HG03025 (cell line): ENCODE measurements at regions not wholly inside any gene's neighbourhood (a gene's known extent, or its start where the extent isn't known, plus 50 kb on each side); places are given as distances from the start of the nearest gene placed in this dataset.

Experiments used
- ATAC-seq: cut with Tn5 transposase; IDR thresholded peaks from one replicate; pipeline ENCODE4 v1.9.1; 2021; ENCODE audit warnings: mild to moderate bottlenecking, moderate library complexity; ENCODE audit not compliant: unreplicated experiment, low FRiP score

DNA sequence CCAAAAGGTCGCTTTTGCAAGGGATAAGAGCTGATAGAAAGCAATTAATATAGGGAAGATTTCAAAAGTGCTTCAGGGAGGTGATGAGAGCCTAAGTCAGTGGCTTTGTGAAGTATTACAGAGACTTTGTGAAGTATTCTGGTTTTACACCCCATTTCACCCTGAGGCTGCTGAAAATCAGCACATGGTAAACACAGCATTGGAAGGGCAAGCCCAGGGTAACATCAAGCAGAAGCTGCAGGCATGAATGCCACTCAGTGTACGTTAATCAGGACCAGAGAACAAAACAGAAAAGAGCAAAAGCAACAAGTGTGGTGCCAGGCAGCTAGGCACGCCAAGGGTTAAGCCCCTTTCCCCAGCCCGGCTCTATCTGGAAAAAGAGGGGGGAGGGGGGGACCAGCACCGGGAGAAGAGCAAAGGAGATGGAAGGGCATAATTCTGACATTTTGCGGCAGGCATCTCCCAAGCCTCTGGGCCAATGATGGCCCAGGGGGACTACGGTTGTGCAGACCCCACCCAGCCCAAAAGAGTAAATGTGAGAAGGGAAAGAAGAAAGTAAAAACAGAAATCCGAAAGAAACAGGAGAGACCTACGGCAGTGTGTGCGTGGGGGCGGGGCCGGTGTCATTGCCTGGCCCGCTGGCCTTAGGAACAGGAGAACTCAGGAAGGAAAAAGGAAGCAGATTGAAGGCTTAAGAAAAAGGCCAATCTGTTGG, 58.9 kb downstream of the DHRS2 start:
- ATAC-seq: no peak

DNA sequence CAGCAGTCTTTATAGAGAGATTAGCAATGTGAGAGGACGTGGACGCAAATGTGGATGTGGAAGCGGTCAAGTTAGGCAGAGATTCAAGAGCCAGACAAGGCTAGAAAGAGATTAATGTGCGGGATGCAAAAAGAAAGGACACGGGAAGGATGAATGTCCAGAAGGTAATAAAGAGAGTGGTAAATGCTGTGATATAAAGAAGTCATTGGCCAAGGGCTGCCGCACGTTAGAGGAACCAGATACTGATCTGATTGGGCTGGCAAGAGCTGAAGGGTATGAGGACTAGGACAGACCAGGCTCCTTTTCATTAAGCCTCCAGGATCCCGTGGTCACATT, 59.5 kb downstream of the DHRS2 start:
- ATAC-seq: no peak

DNA sequence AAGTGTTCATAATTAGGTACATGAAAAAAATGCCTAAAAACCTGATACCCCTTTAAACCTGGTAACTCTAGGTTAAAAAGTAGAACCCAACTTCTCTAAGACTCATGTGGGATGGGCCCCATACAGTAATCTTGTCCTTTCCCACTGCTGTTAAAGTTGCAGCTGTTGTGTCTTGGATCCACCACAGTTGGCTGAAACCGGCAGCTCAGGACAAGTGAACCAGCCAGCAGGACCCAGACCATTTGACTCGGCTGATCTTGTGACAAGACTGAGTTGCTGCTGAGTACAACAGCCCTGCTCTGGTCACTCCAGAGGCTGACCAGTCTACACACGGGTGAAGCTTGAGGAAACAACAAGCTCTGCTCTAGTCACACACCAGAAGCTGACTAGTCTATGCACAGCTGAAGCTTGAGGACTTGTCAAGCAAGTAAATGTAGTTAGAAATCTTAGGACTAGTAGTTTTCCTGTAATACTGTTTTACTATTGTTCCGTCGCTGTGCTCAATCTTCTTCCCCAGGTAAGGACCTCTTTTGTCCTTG, 60.6 kb downstream of the DHRS2 start:
- ATAC-seq: no peak

DNA sequence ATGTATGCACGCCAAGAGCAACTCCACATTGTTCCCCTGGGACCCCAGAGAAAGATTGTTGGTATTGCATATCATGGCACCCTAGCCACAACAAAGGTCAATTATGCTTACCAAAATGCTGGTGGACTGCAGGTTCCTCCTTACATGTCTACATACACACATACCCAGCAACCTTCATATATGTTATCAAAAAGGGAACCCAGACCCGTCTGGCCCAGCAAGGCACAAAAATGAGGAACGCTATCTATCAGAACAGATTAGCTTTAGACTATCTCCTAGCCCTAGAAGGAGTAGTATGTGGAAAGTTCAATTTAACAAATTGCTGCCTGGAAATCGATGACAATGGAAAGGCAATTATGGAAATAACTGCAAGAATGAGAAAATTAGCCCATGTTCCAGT, 61.5 kb downstream of the DHRS2 start:
- ATAC-seq: no peak

DNA sequence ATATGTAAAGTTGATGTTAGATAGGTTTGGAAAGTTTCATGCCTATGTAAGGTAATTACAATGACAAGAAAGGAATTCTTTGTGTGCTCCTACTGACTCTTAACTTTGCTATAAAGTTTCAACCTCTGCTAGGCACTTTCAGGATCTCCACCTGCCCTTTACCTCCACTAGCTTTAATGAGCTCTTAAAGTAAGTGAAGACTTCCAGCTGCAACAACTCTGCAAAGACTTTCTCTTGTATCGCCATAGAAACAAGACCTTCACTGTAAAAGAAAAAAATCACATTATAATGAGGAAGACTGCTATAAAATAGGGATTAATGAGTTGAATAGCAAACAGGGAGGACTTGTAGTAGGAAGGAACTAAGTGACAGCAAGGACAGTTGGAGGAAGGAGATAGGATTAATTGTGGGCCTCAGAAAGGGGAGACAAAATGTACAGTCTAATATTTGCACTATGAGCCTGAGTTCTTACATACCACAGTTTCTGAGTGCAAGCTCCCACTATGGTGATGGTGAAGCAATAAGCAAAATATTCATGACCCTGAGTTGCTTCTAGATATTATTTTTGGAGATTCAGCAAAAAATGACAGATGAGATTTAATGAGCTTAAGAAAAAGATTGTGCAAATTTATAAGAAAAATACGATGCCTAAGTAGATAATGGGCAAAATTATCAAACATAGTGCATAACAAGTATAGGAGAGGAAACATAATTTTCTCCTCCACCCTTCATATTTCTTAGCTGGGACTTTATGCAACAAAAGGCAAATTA, 66.7 kb downstream of the DHRS2 start:
- ATAC-seq: no peak

DNA sequence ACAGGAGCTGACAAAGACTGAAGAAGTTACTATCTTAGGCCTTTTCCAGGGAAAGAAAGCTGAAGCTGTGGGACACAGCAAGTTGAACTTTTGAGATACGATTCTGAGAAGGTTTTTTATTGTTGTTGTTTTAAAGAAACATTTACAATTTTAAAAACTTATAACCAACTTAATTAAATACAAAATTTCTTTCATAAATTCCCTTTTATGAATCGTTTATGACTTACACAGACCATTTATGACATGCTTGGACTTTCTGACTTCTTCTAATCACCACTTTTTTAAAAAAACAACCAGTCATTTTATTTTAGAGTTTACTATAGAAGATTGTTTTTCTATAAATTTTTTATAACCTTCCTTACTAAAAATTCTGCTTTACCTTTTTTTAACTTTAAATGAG, 68.7 kb downstream of the DHRS2 start:
- no peak for ATAC-seq

DNA sequence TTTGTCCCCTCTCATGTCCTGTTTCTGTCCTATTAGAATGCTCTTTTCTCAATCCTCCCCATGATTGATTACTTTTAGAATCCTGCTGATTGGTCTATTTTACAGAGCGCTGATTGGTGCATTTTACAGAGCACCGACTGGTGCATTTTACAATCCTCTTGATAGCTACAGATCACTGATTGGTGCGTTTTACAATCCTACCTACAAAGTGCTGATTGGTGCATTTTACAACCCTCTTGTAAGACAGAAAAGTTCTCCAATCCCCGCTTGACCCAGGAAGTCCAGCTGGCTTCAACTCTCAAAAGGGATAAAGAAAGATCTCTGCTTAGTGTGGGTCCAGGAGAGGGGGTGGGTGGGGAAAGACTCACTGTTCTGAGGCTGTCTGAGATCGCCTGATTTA, 71.3 kb downstream of the DHRS2 start:
- ATAC-seq: no peak

DNA sequence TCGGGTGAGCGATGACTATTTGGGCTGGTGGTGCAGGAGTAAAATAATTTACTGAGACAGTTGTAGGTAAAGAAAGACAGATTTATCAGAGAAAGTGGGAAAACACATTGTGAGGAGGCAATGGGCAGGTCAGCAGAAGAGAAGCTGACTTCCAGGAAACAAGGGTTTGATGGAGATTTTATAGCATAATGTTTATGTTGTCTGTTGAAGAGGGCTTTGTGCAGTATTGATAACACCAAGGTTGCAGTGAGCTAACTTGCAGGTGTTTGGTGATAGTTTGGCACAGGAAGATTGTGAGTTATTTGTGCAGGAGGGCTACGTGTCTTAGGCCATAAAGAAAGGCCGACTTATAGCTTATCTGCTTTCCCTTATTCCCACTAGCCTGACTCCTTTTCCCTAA, 72.2 kb downstream of the DHRS2 start:
- no peak for ATAC-seq

DNA sequence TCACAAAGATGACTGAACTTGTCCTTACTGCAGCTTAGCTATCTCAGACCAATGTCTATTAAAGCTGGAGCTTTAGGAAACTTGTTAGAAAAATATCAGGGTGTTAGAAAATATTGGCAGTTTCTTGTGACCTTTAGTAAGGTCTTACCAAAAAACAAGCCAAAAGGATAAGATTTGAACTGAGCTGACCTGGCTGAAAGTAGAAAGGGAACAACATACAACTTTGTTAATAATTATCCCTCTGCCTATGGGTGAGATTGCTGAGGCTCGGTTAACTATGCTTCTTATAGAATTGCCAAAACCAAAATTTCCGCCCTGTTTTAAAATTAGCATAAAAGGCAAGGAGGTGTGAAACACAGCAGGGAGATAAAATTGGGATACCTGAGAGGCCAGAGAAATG, 73.8 kb downstream of the DHRS2 start:
- no peak for ATAC-seq

DNA sequence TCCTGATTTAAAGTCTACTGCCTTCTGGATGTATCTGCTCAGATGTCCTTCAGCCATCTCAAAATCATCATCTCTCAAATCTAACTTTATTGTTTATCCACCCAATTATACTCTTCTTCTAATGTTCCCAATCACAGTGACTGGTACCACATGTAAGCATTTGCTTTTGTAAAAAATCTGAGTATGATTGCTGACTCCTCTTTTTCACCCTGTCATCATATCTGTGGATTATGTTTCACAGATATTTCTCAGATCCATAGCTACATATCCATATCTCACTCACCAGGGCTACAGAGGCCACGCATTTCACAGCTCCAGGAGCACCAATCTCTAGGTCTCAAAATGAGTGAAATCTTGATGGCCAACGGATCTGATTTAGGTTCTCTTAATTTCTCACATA, 76.1 kb downstream of the DHRS2 start:
- ATAC-seq: no peak

DNA sequence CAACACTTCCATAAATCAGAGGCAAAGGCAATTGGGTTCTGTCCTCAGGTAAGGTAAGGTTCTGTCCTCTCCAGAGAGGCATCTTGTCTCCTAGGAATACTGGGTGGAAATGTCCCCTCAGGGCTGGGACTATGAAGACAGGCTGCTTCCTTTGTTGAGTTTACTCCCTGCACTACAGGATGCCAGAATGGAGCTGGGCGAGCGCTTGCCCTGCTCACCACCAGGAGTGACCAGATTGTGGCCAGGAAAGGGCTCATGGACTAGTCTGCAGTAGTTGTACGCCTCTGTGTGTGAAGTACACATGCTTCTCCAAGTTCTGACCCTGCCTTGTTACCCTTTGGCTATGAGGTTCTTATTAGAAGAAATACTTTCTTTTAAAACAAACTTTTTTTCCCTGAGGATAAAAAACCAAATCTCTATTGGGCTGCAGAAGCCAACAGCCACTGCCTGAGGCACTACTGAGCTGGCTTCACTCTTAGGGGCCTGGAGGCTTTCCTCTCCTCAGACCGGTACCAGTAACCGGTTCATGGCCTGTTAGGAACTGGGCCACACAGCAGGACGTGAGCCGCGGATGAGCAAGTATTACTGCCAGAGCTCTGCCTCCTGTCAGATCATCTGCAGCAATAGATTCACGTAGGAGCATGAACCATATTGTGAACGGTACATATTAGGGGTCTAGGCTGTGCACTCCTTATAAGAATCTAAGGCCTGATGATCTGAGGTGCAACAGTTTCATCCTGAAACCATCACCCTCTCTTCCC, 83.2 kb downstream of the DHRS2 start:
- ATAC-seq: no peak

DNA sequence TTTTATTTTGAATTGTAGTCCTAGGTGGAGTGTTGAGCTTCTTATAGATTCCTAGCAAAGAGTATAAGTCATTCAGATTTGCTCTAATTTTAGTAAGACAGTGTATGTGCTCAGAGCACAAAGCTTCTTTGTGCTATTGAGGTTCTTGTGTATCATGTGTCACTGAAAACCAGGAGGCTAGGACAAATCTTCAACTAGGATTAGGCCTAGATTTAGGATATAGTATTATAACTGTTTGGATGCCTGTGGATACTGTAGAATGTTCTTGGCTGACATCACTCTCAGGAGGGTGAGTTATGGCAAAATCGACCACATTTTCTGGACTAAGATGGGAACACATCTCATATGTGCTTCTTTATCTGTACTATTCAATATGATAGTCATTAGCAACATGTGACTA, 86.5 kb downstream of the DHRS2 start:
- no peak for ATAC-seq

DNA sequence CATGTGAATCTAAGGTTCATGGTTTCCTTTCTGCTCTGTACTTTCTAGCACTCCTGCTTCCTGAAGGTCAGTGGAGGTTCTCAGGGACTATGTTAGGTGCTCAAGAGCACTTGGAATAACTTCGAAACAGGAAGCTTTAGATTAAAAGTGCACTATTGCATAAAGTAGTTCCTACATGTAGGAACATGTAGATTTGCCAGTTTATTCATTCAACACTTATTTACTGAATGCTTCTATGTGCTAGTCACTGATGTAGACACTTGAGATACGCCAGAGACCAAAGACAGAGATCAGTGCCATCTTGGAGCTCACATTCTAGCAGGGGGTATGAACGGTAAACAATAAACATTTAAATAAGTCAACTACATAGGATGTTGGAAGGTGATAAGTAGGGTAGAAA, 87.7 kb downstream of the DHRS2 start:
- ATAC-seq: no peak

DNA sequence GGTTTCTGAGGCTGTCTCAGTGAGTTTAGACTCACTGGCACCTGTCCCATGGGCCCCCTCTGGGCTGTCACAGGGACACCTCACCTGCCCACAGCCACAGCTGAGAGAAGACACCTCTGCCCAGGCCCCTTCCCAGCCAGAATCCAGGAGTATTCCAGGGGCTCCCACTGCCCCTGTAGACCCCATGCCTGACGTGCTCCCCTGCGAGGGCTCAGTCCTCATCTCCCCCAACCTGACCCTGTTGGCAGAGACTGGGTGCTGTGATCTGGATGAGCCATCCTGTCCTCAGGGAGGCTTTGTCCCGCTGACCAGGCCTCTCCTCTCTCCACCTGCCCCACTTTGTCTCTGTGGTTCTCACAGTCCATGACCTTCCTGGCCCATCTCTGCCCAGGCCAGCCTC, 89.4 kb downstream of the DHRS2 start:
- ATAC-seq: no peak

DNA sequence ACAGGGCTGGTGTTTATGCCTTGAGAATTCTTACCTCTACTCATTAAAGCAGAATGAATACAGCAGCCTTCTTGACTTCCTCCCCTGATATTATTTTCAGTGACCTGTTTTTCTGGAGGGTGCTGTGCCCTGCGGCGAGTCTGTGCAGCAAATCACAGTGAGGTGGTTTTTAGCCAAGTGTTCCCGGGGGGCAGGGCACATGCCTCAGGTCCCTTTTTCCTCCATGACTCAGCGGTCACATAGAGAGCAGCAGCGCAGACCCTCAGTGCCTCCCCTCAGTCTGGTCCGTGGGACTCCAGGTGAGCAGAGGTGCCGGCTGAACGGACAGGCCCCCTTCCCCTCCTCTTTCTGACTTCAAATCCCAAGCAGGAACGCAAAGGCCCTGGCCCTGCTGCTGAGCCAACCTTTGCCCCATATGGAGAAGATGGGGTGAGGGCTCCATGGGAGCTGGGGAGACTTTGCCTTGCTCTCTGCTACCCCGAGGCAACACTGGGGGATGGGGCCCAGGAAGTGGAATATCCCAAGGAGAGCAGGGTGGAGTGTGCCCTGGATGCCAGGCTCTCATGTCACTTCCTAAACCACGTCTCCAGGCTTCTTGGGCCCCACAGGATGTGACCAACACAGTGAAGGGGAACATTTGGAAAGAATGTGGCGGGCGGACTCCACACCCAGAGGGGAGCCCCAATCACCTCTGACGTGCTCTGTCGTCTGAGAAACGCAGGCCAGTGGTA, 90.0 kb downstream of the DHRS2 start:
- ATAC-seq: no peak

DNA sequence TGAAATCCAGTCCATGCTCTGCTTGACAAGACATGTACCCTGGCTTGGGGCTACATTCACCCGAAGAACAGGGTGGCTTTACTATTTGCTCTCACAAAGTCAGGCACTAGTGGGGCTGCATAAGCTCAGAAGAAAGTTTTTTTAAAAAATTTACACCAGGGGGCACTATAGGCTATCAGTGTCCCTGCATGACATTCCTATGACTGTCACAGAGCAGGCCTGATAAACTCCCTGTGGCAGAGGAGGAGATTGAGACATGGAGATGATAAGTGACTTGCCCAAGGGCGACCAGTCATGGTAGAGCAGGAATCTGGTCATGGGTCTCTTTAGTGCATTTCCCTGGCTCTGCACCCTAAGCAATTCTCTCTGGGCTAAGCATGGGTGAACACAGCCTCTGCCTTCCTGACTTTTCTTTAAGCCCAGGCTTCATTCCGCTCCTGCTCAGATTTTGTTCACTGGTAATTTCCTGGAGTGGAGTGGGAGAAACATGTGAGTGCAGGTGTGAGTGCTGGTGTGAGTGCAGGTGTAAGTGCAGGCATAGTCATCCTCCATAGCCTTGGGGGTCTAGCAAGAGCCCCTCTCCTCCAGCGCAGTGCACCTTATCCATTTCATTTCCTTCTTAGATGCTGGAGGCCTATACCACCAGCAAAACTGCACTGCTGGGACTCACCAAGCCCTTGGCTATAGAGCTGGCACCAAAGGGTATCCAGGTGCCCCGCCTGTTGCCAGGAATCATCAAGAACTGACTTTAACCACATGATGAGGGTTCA, 91.6 kb downstream of the DHRS2 start:
- ATAC-seq: no peak

DNA sequence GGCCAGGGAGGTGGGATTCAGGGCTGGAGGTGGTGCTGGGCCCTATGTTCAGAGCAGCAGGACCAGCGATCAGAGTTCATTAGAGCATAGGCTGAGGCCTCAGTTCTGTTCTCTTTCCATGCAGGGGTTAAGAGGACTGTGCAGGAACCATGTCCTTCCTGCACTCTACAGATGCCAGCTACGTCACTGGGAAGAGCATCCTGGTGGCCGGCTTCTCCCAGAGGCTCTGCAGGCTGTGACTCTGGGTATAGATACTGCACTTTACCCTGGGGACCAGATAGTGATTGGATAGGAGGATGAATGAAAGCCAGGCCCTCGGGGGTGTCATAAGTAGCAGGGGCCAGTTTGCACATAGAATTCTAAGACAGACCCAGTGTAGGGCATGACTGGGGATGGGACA, 92.6 kb downstream of the DHRS2 start:
- no peak for ATAC-seq

DNA sequence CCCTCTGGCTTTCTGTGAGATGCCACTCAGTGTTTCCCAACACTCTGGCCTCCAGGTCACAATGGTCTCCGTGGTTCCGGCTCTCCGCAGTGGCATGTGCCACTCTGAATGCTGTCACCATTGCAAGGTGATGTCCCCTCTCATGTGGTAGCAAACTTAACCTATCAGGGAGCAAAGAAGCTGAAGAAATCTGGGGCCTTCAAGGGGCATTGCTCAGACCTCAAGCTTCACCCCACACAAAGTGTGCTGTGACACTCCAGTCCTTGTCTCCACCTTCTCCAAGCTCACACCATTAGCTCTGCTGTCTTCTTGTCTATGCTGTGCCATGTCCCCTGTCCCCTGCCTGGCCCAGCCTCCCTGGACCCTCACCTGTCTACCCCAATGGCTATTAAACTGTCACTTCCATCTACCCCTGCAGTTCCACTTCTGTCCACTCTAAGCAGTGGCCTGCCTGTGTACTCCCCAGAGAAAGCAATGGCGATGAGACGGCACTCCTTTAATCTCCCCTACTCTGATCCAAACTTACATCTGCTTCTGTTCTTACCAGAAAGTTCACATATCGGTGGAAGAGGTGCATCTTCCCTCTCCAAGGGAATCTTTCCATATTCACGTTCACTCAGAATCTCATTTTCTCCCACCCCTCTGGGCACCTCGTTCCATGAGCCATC, 93.7 kb downstream of the DHRS2 start:
- no peak for ATAC-seq

DNA sequence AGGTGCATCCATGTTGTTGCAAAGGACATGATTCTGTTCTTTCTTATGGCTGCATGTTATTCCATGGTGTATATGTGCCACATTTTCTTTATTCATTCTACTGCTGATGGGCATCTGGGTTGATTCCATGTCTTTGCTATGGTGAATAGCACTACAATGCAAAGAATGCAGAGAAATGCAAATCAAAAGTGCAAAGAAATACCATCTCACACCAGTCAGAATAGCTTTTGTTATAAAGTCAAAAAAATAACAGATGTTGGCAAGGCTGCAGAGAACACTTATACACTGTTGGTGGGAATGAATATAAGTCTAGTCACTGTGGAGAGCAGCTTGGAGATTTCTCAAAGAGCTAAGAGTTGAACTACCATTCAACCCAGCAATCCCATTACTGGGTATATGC, 99.2 kb downstream of the DHRS2 start:
- no peak for ATAC-seq
